Left renal pelvis (tissue), 4 donors: ENCODE measurements at regions not wholly inside any gene's neighbourhood (a gene's known extent, or its start where the extent isn't known, plus 50 kb on each side); places are given as distances from the start of the nearest gene placed in this dataset.

Source experiments
- DNase-seq, 4 donors: peaks; one replicate each; pipeline ENCODE4 v3.0.0-alpha.2; 2013; ENCODE audit warnings: low read depth in 4 of 4, low spot score in 3 of 4

DNA sequence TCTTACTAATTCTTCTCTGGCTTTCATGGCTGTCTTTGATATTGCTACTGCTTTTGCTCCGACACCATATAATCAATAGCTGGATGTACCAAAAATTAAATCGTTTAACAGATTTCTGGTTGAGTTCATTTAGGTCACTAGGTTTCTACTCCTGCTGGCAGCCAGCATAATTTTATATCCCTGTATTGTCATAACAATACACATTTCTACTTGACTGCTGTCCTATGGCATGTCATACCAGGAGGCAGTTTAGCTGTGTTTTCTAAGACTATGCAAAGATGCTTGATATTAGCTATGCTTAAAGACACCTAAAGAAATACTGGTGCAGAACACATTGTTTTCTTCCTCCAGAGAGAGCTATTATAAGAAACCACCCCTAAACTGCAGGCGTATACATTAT is 337.2 kb upstream of the CDH6 start:
- no peak for DNase-seq

DNA sequence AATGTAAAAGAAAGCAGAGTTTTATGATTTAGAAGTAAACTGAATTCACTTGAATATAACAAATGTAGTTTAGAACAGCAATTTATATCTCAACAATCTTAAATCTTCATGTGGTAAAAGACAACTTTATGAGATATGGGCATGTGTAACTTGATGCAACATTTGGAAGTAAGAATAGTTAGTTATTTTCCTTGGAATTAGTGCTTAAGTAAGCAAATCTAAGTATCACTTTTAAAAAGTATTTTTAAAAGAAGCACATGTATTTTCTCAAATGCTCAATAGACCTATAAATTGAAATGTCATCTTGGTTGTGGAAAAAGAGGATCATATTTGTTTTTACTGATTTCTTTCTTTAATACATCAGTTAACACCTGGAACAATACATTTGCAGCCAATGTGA is 340.3 kb upstream of the CDH6 start:
- no peak for DNase-seq

- no peak for DNase-seq
Observed at GRCh38 chr5:30850866-30851265, 342.6 kb upstream of the CDH6 start.

DNA sequence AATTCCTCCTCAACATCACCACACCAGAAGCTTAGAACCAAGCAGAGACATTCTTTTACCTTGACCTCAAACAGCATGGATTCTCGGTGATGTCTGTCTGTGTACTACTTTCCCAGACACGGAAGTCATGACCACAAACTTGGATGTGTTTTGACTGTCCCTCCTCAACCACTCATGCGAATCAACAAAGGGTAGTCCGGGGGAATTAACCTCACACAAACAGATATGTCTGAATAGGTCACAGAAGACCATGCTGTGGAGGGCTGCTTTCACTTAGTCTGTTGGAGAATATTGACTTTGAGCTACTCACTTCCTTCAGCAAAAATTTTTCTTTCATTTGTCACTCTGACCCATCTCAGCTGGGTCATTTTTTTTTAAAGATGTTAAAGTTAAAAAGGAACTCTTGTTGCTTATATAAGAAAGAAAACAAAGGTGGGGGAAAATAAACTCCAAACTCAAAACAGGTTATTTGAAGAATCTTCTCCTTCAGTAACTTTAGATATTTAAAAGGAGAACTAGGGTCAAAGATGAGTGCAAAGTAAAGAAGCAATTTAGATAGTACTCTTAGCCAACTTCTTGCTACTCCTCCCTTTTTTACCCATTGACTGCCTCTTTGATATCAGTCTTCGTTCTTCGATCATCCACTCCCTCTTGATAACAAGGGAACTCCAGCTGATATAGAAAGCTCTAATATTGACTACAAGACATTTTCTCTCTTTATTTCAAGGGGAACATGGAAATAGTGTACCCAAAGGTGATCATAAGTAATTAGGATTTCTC is 343.4 kb upstream of the CDH6 start:
- peak in 1 of 4 donors; percentile 32 for DNase-seq

GRCh38 chr5:30846171-30846570 is 347.3 kb upstream of the CDH6 start:
- DNase-seq = no peak

- DNase-seq = no peak
Observed at GRCh38 chr5:30845194-30845593, 348.3 kb upstream of the CDH6 start.

DNA sequence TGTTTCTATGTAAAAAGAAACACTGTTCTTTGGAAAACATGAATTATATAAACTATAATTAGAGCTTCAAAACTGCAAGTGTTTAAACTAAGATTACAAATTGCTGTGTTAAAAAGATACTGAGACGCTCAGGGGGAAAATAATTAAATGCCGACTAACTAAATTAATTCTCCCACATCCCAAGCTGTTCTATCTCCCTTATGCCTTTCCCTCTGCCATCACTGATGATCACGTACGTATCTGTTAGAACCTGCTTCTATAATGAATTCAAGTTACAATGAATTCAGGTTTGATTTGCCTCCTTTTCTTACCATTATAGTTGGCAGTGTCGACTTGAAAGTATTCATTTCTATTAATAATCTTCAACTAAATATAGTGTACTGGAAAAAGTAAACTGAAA is 349.9 kb upstream of the CDH6 start:
- no peak for DNase-seq

DNA sequence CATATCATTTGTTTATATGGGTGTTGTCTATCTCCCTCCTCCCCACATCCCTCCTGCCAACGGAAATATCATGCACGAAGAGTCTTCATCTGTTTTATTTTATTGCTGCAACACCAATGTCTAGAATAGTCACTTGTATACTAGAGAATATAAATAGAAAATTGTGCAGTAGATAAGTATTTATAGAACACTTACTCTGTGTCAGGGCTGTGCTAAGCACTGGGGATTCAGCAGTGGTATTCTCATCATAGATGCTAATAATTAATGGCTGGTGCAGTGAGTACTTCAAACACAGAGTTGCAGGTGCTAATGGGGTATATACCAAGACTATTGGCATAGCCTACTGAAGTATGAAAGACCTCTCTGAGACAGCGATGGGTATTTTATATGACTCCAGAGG is 353.5 kb upstream of the CDH6 start:
- no peak for DNase-seq

- DNase-seq = no peak
Observed at GRCh38 chr5:30838936-30839496, 354.5 kb upstream of the CDH6 start.

DNA sequence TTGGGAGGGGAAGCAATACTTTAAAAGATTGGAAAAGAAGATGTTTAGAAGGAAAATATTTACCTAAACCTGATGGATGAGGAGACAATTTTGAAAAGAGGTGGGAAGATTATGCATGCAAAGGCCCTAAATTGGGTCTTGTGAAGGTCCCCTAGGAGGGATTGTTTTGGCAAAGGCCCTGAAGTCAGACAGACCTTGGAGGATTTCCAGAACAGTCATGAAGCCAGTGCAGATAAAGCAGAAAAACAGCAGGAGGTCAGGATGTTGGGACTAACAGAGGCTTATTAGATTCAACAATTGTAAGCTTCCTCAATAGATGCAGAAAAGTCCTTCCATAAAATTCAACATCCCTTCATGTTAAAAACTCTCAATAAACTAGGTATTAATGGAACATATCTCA is 361.0 kb upstream of the CDH6 start:
- DNase-seq = no peak

- DNase-seq = no peak
Observed at GRCh38 chr5:30831605-30832004, 361.9 kb upstream of the CDH6 start.

DNA sequence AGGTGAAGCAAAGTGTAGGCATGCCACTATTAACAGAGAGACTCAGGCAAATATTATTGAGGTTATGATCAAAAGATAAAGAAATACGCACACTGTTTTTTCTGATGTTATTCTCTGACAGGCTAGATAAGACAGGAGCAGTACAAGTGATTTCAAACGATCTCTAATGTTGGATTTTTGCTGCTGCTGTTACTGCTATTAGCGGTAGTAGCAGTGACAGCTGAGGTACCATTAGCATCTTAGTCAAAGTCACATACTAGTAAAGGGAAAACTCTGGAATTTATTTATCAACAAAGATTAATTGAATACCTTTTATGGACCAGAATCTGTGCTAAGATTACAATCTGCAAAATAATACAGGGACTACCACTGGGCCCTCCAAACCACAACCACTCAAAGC is 362.4 kb upstream of the CDH6 start:
- DNase-seq = no peak

GRCh38 chr5:30811298-30811697 is 382.2 kb upstream of the CDH6 start:
- DNase-seq = no peak

- DNase-seq = no peak
Observed at GRCh38 chr5:30809933-30810332, 383.6 kb upstream of the CDH6 start.

DNA sequence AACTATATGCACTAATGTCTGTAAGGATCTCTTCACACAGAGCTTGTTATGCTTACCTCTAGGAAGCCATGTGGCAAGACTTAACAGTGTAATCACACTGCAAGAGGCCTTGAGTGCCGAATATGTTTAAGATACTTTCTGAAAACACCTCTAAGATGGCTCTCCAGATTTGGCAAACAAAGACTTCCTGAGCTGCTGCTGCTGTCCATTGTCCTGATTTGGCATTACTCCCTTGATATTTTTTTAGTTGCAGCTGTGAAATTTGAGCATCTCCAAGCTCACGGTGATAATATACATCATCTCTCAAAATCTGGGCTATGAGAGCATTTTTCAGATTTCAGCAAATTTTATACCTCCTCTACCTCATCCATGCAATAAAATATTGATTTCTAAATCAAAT is 384.5 kb upstream of the CDH6 start:
- DNase-seq = peak in 1 of 4 donors; percentile 1

- no peak for DNase-seq
Observed at GRCh38 chr5:30804739-30805505, 388.6 kb upstream of the CDH6 start.

DNA sequence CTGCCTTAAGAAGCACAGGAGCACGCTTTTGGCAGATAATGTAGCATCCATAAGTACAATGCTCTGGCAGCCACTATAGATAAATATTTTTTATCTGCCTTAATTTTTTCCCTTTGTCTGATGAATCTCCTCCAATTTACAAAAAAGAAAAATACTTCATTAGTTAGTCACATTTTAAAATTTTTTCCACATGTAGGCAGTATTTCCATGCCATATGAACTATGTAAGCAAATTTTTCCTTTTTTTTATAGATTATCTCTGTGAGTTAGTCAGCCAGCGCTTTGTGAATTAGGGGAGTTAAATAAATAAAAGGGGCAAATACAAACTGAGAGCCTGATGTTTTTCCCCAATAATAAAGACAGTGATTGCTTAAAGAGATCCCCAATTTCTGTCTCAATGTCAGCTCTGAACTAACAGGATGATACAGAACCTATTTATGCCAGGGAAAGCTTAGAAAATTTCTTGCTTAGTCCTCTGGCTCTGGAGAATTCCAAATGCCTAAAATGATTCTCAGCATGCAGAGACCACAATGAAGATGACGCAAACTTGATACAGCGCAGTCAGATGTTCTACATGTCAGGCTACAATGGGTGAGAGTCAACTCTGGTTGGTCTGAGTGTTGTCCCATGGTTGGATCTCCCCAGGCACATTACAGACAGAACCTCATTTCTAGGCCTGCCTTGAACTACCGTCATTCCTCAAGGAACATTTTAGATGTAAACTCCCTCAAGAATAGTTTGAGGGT is 390.4 kb upstream of the CDH6 start:
- no peak for DNase-seq

GRCh38 chr5:30781643-30782042 is 411.8 kb upstream of the CDH6 start:
- DNase-seq = no peak

DNA sequence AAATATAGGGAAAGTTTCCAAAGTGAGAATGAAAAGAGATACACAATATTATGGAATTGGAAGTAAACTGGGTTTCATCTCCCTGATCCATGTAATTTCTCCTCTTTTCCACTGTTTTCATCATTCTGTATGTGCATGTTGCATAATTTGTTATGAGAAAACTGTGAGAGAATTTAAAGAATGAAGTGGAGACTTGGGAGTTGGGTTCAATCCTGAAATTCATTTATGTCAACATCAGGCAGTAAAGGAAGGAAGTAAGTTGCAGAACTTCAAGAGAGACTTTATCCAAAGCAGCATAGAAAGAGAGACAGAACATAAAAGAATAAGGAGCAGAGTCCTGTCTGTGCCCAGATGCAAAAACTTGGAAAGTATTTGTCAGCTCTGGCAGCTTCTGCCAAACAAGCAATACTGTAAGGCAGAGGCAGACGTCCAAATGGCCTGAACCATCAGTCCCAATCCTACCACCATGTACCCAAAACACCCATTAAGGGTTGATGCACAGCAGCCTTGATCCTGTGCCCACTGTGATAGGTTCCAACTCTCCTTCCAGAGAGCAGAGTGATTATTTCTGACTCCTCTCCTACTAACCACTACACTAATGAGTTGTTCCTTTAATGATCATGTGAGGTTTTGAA is 425.3 kb upstream of the CDH6 start:
- no peak for DNase-seq

- no peak for DNase-seq
Observed at GRCh38 chr5:30765706-30766105, 427.8 kb upstream of the CDH6 start.

DNA sequence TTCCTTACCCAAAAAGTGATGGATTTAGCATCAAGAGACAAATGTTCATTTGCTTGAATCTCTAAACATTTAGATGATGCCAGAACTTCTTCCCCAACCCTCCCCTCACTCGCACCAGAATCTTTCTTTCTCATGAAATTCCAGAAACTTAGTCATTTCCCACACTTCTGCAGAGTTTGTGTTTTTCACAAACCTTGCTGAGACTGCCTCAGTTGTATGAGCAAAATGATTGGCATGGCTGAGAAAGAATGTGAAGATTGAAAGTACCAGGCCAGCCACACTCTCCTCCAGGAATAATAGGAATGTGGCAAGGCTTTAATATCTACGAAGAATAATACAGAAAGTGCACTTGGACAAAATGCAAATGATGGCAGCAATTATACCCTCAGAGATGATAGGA is 428.3 kb upstream of the CDH6 start:
- no peak for DNase-seq
